Liver (tissue), 8 donors: ENCODE measurements at regions not wholly inside any gene's neighbourhood (a gene's known extent, or its start where the extent isn't known, plus 50 kb on each side); places are given as distances from the start of the nearest gene placed in this dataset.

Experiments
- DNase-seq: peaks from one replicate; pipeline ENCODE4 v3.0.0-alpha.2; 2017; ENCODE audit warnings: low spot score
- H3K27ac ChIP-seq, 2 donors: one replicate each; pipeline ENCODE4 v1.7.0; 2013; ENCODE audit warnings: inconsistent platforms in 2 of 2, low read length in 2 of 2, control low read depth in 1 of 2, low read depth in 1 of 2, mild to moderate bottlenecking in 1 of 2
- H3K27me3 ChIP-seq, 4 donors: one replicate each; pipeline versions ENCODE4 v1.6.1 to v1.7.0; 2013; ENCODE audit warnings: low read length in 3 of 4, inconsistent platforms in 1 of 4, mild to moderate bottlenecking in 1 of 4, moderate library complexity in 1 of 4; ENCODE audit not compliant: control insufficient read depth in 4 of 4, insufficient read depth in 4 of 4
- H3K36me3 ChIP-seq, 4 donors: one replicate each; pipeline versions ENCODE4 v1.6.1 to v1.7.0; 2013; ENCODE audit warnings: low read length in 3 of 4, mild to moderate bottlenecking in 3 of 4, low read depth in 1 of 4, moderate library complexity in 1 of 4; ENCODE audit not compliant: control insufficient read depth in 4 of 4, insufficient read depth in 3 of 4
- H3K4me1 ChIP-seq, 4 donors: one replicate each; pipeline versions ENCODE4 v1.6.1 to v1.7.0; 2013; ENCODE audit warnings: low read length in 3 of 4, mild to moderate bottlenecking in 3 of 4, moderate library complexity in 1 of 4; ENCODE audit not compliant: control insufficient read depth in 4 of 4, insufficient read depth in 4 of 4
- H3K4me3 ChIP-seq, 3 donors: one replicate each; pipeline versions ENCODE4 v1.6.1 to v1.7.0; 2013; ENCODE audit warnings: low read length in 3 of 3, control low read depth in 1 of 3, low read depth in 1 of 3, mild to moderate bottlenecking in 1 of 3
- H3K9ac ChIP-seq, 2 donors: one replicate each; pipeline ENCODE4 v1.7.0; 2013; ENCODE audit warnings: low read length in 2 of 2, mild to moderate bottlenecking in 2 of 2, moderate library complexity in 2 of 2, control low read depth in 1 of 2, low read depth in 1 of 2
- H3K9me3 ChIP-seq, 4 donors: one replicate each; pipeline versions ENCODE4 v1.6.1 to v1.7.0; 2013; ENCODE audit warnings: low read length in 3 of 4; ENCODE audit not compliant: control insufficient read depth in 4 of 4
- EGR1 ChIP-seq, 2 donors: IDR thresholded peaks; 2 replicates each; pipeline ENCODE4 v1.6.1; 2016 to 2018; ENCODE audit warnings: antibody characterized with exemption in 2 of 2, low read depth in 2 of 2
- FOXA1 ChIP-seq: IDR thresholded peaks from 2 replicates; pipeline ENCODE4 v1.6.1; 2016; ENCODE audit warnings: antibody characterized with exemption
- GABPA ChIP-seq, 2 donors: IDR thresholded peaks in 1 of 2; conservative IDR thresholded peaks in 1 of 2; 2 replicates each; pipeline ENCODE4 v1.6.1; 2016; ENCODE audit warnings: antibody characterized with exemption in 2 of 2, mild to moderate bottlenecking in 1 of 2, moderate library complexity in 1 of 2
- HNF4A ChIP-seq, 2 donors: conservative IDR thresholded peaks; 2 replicates each; pipeline ENCODE4 v1.6.1; 2016; ENCODE audit warnings: antibody characterized with exemption in 2 of 2, mild to moderate bottlenecking in 2 of 2
- HNF4G ChIP-seq: IDR thresholded peaks from 2 replicates; pipeline ENCODE4 v1.6.1; 2016; ENCODE audit warnings: antibody characterized with exemption
- JUND ChIP-seq, 2 donors: IDR thresholded peaks; 2 replicates each; pipeline ENCODE4 v1.6.1; 2016; ENCODE audit warnings: antibody characterized with exemption in 2 of 2
- NR2F2 ChIP-seq: IDR thresholded peaks from 2 replicates; pipeline ENCODE4 v1.6.1; 2016; ENCODE audit warnings: antibody characterized with exemption
- RAD21 ChIP-seq, 2 donors: IDR thresholded peaks; 2 replicates each; pipeline ENCODE4 v1.6.1; 2016; ENCODE audit warnings: antibody characterized with exemption in 2 of 2, mild to moderate bottlenecking in 2 of 2
- RXRA ChIP-seq, 2 donors: IDR thresholded peaks; 2 replicates each; pipeline ENCODE4 v1.6.1; 2017 to 2018; ENCODE audit warnings: antibody characterized with exemption in 2 of 2, mild to moderate bottlenecking in 1 of 2
- SP1 ChIP-seq: IDR thresholded peaks from 2 replicates; pipeline ENCODE4 v1.6.1; 2018; ENCODE audit warnings: antibody characterized with exemption, mild to moderate bottlenecking
- TAF1 ChIP-seq: conservative IDR thresholded peaks from 2 replicates; pipeline ENCODE4 v1.6.1; 2016; ENCODE audit warnings: antibody characterized with exemption, mild to moderate bottlenecking
- YY1 ChIP-seq: IDR thresholded peaks from 2 replicates; pipeline ENCODE4 v1.6.1; 2016; ENCODE audit warnings: antibody characterized with exemption, mild to moderate bottlenecking
- WGBS: extraction: QIAGEN DNeasy Blood & Tissue Kit; methylation state at CpG from one replicate; pipeline ENCODE4 v1.1.7; 2013; 5-methylcytosine and 5-hydroxymethylcytosine counted together
- TF ChIP-seq, protein P1 (sequence below): IDR thresholded peaks from 2 replicates; pipeline ENCODE4 v1.6.1; 2016; ENCODE audit warnings: antibody characterized with exemption
- TF ChIP-seq, protein P2 (sequence below): IDR thresholded peaks from 2 replicates; pipeline ENCODE4 v1.6.1; 2016; ENCODE audit warnings: antibody characterized with exemption
- TF ChIP-seq, protein P3 (sequence below): IDR thresholded peaks from 2 replicates; pipeline ENCODE4 v1.6.1; 2016; ENCODE audit warnings: antibody characterized with exemption
- TF ChIP-seq, protein P4 (sequence below): IDR thresholded peaks from 2 replicates; pipeline ENCODE4 v1.6.1; 2016; ENCODE audit warnings: antibody characterized with exemption, mild to moderate bottlenecking
- TF ChIP-seq, protein P5 (sequence below): fragments of 150-350 bp; IDR thresholded peaks from 2 replicates; pipeline ENCODE4 v1.5.1; 2017; ENCODE audit warnings: improper control_type of control experiment, low read depth, low read length; ENCODE audit not compliant: missing input control
- donor health status: healthy.
- donor health status: healthy.
- donor health status: healthy.
- donor health status: healthy.
- donor health status: healthy.

DNA sequence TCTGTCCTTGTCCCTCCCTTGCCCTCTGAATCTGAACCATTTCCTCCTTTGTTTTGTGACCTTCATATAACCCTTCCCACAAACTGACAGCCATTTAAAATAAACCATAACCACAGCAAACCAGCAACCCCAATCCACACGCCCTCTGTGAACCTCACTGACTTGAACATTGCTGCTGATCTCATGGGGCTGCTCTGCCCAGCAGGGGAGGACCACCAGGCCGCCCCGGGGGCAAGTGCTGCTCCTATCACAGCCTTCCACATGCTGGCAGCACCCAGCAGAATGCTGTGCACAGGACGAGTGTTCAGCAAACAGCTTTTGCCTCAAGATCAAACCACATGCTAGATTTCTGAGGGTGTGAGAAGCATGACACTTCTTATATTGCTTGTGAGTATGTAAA lies 73.9 kb upstream of the UXS1 start:
- Histone ChIP-seq H3K9me3 (no peaks in the 10 kb centered on the region), H3K9ac (no peak overlapping the region), H3K27me3 (no peaks in the 10 kb centered on the region), H3K27ac (no peak overlapping the region), H3K4me1 (peaks cover 0 to 9% (median 3%) of the 10 kb centered on the region in 4 donors), H3K36me3 (no peaks in the 10 kb centered on the region), H3K4me3 (no peak overlapping the region)
- no peak for TF ChIP-seq RAD21 (IDR thresholded peaks at IDR 0.05)
- no peak for TF ChIP-seq NR2F2
- TF ChIP-seq, protein P1, sequence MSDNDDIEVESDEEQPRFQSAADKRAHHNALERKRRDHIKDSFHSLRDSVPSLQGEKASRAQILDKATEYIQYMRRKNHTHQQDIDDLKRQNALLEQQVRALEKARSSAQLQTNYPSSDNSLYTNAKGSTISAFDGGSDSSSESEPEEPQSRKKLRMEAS = no peak
- TF ChIP-seq YY1 = no peak
- TF ChIP-seq HNF4G = no peak
- TF ChIP-seq TAF1 = no peak
- no peak for TF ChIP-seq HNF4A (conservative IDR thresholded peaks at IDR 0.05)
- TF ChIP-seq, protein P2, sequence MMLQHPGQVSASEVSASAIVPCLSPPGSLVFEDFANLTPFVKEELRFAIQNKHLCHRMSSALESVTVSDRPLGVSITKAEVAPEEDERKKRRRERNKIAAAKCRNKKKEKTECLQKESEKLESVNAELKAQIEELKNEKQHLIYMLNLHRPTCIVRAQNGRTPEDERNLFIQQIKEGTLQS = no peak
- 73% methylated on average over 4 of the region's 4 CpGs for WGBS
- no peak for DNase-seq

DNA sequence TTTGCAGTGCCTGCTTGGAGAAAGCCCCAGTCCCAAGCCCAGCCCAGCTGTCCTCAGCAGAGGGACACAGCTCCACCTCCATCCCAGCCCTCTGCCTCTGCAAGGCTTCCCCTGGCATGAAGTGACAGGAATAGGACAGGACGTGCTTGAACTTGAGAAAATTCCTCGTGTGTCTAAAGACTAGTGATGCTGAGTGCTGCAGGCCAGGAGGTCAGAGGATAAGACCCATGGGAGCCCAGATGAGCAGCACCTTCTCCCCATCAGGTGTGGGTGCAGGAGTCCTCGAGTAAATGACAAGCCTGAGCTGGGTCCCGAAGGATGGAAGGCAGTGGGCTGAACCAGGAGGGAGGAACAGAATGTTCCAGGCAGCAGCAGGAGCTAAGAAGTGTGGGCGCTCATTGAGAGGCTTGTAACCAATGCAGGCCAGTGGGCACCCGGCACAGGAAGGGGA lies 67.8 kb upstream of the UXS1 start:
- Histone ChIP-seq H3K9me3 (no peaks in the 10 kb centered on the region), H3K4me1 (peaks cover 0 to 3% (median under 1%) of the 10 kb centered on the region in 4 donors), H3K36me3 (no peaks in the 10 kb centered on the region), H3K27me3 (no peaks in the 10 kb centered on the region), H3K27ac (no peak overlapping the region), H3K9ac (no peak overlapping the region), H3K4me3 (no peak overlapping the region)
- TF ChIP-seq NR2F2 = no peak
- no peak for TF ChIP-seq RAD21 (IDR thresholded peaks at IDR 0.05)
- TF ChIP-seq, protein P3, sequence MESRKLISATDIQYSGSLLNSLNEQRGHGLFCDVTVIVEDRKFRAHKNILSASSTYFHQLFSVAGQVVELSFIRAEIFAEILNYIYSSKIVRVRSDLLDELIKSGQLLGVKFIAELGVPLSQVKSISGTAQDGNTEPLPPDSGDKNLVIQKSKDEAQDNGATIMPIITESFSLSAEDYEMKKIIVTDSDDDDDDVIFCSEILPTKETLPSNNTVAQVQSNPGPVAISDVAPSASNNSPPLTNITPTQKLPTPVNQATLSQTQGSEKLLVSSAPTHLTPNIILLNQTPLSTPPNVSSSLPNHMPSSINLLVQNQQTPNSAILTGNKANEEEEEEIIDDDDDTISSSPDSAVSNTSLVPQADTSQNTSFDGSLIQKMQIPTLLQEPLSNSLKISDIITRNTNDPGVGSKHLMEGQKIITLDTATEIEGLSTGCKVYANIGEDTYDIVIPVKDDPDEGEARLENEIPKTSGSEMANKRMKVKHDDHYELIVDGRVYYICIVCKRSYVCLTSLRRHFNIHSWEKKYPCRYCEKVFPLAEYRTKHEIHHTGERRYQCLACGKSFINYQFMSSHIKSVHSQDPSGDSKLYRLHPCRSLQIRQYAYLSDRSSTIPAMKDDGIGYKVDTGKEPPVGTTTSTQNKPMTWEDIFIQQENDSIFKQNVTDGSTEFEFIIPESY = no peak
- TF ChIP-seq, protein P4, sequence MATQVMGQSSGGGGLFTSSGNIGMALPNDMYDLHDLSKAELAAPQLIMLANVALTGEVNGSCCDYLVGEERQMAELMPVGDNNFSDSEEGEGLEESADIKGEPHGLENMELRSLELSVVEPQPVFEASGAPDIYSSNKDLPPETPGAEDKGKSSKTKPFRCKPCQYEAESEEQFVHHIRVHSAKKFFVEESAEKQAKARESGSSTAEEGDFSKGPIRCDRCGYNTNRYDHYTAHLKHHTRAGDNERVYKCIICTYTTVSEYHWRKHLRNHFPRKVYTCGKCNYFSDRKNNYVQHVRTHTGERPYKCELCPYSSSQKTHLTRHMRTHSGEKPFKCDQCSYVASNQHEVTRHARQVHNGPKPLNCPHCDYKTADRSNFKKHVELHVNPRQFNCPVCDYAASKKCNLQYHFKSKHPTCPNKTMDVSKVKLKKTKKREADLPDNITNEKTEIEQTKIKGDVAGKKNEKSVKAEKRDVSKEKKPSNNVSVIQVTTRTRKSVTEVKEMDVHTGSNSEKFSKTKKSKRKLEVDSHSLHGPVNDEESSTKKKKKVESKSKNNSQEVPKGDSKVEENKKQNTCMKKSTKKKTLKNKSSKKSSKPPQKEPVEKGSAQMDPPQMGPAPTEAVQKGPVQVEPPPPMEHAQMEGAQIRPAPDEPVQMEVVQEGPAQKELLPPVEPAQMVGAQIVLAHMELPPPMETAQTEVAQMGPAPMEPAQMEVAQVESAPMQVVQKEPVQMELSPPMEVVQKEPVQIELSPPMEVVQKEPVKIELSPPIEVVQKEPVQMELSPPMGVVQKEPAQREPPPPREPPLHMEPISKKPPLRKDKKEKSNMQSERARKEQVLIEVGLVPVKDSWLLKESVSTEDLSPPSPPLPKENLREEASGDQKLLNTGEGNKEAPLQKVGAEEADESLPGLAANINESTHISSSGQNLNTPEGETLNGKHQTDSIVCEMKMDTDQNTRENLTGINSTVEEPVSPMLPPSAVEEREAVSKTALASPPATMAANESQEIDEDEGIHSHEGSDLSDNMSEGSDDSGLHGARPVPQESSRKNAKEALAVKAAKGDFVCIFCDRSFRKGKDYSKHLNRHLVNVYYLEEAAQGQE = no peak
- no peak for TF ChIP-seq SP1
- TF ChIP-seq JUND (IDR thresholded peaks at IDR 0.05) = no peak
- no peak for TF ChIP-seq GABPA (IDR thresholded peaks at IDR 0.05 in 1 of 2, conservative IDR thresholded peaks at IDR 0.05 in 1 of 2)
- no peak for TF ChIP-seq EGR1 (IDR thresholded peaks at IDR 0.05; ENCODE audit: low read depth in 2 of 2)
- no peak for TF ChIP-seq RXRA (IDR thresholded peaks at IDR 0.05)
- TF ChIP-seq, protein P5, sequence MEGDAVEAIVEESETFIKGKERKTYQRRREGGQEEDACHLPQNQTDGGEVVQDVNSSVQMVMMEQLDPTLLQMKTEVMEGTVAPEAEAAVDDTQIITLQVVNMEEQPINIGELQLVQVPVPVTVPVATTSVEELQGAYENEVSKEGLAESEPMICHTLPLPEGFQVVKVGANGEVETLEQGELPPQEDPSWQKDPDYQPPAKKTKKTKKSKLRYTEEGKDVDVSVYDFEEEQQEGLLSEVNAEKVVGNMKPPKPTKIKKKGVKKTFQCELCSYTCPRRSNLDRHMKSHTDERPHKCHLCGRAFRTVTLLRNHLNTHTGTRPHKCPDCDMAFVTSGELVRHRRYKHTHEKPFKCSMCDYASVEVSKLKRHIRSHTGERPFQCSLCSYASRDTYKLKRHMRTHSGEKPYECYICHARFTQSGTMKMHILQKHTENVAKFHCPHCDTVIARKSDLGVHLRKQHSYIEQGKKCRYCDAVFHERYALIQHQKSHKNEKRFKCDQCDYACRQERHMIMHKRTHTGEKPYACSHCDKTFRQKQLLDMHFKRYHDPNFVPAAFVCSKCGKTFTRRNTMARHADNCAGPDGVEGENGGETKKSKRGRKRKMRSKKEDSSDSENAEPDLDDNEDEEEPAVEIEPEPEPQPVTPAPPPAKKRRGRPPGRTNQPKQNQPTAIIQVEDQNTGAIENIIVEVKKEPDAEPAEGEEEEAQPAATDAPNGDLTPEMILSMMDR = no peak
- TF ChIP-seq HNF4G = no peak
- TF ChIP-seq TAF1 = no peak
- no peak for TF ChIP-seq HNF4A (conservative IDR thresholded peaks at IDR 0.05)
- TF ChIP-seq, protein P1 = no peak
- no peak for TF ChIP-seq FOXA1
- WGBS = 64% methylated on average over 6 of the region's 6 CpGs
- DNase-seq = no peak
